ENCODE measurements at regions not wholly inside any gene's neighbourhood (a gene's known extent, or its start where the extent isn't known, plus 50 kb on each side); places are given as distances from the start of the nearest gene placed in this dataset.

DNA sequence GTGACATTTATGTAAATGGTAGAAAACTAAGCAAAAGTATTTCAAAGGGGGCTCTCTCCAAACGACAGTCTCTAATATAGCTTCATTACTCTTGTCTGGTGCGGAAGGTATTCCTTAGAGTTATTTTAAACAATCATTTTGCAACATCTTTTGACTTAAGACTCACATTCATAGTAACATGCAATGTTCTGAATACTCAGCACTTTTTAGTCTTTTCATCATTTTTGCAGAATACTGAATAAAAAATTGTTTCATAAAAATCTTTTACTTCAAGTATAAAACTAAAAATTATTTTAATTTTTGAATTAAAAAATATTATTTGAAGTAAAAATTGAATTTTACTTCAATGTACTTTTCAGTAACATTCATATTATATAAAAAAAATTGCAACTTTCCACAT lies 321.1 kb downstream of the PLK2 start:
- TF ChIP-seq POLR2A (IDR thresholded peaks at IDR 0.05; ENCODE audit: low read depth, low read length): no peak
- TF ChIP-seq POLR2AphosphoS5 (IDR thresholded peaks at IDR 0.05; ENCODE audit: low read depth, low read length): no peak
- TF ChIP-seq POU2F2 (IDR thresholded peaks at IDR 0.05; ENCODE audit: low read depth, low read length): no peak
